OCI-LY3 (cell line): ENCODE measurements at regions not wholly inside any gene's neighbourhood (a gene's known extent, or its start where the extent isn't known, plus 50 kb on each side); places are given as distances from the start of the nearest gene placed in this dataset.
"Not testable (repeated sequence)": the region's sequence is repeated elsewhere in the genome, so short reads cannot be mapped to it uniquely, and the experiment has no call there.

Experiments used
- EZH2phosphoT487 ChIP-seq: fragments of 200-600 bp; shearing (Covaris generic); IDR thresholded peaks from 2 replicates; pipeline ENCODE4 v1.6.1; 2018; ENCODE audit warnings: antibody characterized with exemption, mixed run types, low read depth
- TF ChIP-seq, protein P1 (sequence below): fragments of 200-600, 300-600 bp; sonication (generic); IDR thresholded peaks from 2 replicates; pipeline ENCODE4 v1.5.1; 2014; ENCODE audit warnings: antibody characterized with exemption, low read length, low read depth

DNA sequence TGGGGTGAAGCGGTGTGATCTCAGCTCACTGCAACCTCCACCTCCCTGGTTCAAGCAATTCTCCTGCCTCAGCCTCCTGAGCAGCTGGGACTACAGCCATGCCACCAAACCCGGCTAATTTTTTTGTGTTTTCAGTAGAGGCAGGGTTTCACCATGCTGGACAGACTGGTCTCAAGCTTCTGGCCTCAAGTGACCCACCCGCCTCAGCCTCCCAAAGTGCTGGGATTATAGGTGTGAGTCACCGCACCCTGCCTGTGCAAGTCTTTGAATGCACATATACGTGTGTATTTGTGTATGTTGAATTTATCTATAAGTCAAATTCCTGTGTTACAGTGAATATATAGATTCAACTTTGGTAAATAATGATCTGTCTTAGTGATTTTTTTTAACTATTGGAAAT, 898.2 kb upstream of the ATXN7L3B start:
- TF ChIP-seq, protein P1, sequence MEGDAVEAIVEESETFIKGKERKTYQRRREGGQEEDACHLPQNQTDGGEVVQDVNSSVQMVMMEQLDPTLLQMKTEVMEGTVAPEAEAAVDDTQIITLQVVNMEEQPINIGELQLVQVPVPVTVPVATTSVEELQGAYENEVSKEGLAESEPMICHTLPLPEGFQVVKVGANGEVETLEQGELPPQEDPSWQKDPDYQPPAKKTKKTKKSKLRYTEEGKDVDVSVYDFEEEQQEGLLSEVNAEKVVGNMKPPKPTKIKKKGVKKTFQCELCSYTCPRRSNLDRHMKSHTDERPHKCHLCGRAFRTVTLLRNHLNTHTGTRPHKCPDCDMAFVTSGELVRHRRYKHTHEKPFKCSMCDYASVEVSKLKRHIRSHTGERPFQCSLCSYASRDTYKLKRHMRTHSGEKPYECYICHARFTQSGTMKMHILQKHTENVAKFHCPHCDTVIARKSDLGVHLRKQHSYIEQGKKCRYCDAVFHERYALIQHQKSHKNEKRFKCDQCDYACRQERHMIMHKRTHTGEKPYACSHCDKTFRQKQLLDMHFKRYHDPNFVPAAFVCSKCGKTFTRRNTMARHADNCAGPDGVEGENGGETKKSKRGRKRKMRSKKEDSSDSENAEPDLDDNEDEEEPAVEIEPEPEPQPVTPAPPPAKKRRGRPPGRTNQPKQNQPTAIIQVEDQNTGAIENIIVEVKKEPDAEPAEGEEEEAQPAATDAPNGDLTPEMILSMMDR: not testable (repeated sequence)
- TF ChIP-seq EZH2phosphoT487: not testable (repeated sequence)
